ENCODE measurements at regions not wholly inside any gene's neighbourhood (a gene's known extent, or its start where the extent isn't known, plus 50 kb on each side); places are given as distances from the start of the nearest gene placed in this dataset.

- Histone ChIP-seq H3K9ac (ENCODE audit: insufficient read depth, low read depth, low read length) (no peak overlapping the region), H3K4me2 (ENCODE audit: low read depth, low read length) (no peak overlapping the region), H3K4me1 (ENCODE audit: insufficient read depth, low read length) (no peaks in the 10 kb centered on the region), H4K20me1 (ENCODE audit: insufficient read depth, low read length) (no peaks in the 10 kb centered on the region), H3K4me3 (replicated peaks in 1 of 3; ENCODE audit: insufficient read depth in 1 of 3, low read depth in 2 of 3, low read length in 3 of 3) (no peak overlapping the region), H3K27ac (ENCODE audit: extremely low read length, insufficient read depth, low read length) (no peak overlapping the region), H3K79me2 (ENCODE audit: insufficient read depth, low read length) (no peaks in the 10 kb centered on the region), H3K27me3 (ENCODE audit: control insufficient read depth in 1 of 2, insufficient read depth in 2 of 2, low read length in 2 of 2) (no peaks in the 10 kb centered on the region), H3K9me3 (ENCODE audit: low read length) (no peaks in the 10 kb centered on the region), H2AFZ (ENCODE audit: low read length) (no peak overlapping the region), H3K36me3 (replicated peaks in 1 of 2; ENCODE audit: control insufficient read depth in 1 of 2, insufficient read depth in 2 of 2, low read length in 2 of 2) (no peaks in the 10 kb centered on the region)
- DNase-seq (ENCODE audit: low spot score) (no peak), ATAC-seq (no peak), FAIRE-seq (no peak)
- TF ChIP-seq SKI (IDR thresholded peaks at IDR 0.05; ENCODE audit: partially characterized antibody) (no peak), ZNF562 (CRISPR knock-in tag; IDR thresholded peaks at IDR 0.05; ENCODE audit: borderline replicate concordance) (no peak), IKZF4 (CRISPR knock-in tag; IDR thresholded peaks at IDR 0.05; ENCODE audit: borderline replicate concordance, low read depth, not compliant biosample characterization) (no peak), MTF2 (CRISPR knock-in tag; IDR thresholded peaks at IDR 0.05; ENCODE audit: borderline replicate concordance) (no peak), TRIM24 (CRISPR knock-in tag; IDR thresholded peaks at IDR 0.05) (no peak), ZNF703 (CRISPR knock-in tag; IDR thresholded peaks at IDR 0.05; ENCODE audit: borderline replicate concordance) (no peak), ISX (CRISPR knock-in tag; conservative IDR thresholded peaks at IDR 0.05) (no peak), HDAC2 (CRISPR knock-in tag; IDR thresholded peaks at IDR 0.05) (no peak), FOXP1 (IDR thresholded peaks at IDR 0.05) (no peak), FOXP1 (CRISPR knock-in tag; IDR thresholded peaks at IDR 0.05) (no peak), GATA4 (IDR thresholded peaks at IDR 0.05; ENCODE audit: borderline replicate concordance, low read depth) (no peak)
- TF ChIP-seq, protein P1, sequence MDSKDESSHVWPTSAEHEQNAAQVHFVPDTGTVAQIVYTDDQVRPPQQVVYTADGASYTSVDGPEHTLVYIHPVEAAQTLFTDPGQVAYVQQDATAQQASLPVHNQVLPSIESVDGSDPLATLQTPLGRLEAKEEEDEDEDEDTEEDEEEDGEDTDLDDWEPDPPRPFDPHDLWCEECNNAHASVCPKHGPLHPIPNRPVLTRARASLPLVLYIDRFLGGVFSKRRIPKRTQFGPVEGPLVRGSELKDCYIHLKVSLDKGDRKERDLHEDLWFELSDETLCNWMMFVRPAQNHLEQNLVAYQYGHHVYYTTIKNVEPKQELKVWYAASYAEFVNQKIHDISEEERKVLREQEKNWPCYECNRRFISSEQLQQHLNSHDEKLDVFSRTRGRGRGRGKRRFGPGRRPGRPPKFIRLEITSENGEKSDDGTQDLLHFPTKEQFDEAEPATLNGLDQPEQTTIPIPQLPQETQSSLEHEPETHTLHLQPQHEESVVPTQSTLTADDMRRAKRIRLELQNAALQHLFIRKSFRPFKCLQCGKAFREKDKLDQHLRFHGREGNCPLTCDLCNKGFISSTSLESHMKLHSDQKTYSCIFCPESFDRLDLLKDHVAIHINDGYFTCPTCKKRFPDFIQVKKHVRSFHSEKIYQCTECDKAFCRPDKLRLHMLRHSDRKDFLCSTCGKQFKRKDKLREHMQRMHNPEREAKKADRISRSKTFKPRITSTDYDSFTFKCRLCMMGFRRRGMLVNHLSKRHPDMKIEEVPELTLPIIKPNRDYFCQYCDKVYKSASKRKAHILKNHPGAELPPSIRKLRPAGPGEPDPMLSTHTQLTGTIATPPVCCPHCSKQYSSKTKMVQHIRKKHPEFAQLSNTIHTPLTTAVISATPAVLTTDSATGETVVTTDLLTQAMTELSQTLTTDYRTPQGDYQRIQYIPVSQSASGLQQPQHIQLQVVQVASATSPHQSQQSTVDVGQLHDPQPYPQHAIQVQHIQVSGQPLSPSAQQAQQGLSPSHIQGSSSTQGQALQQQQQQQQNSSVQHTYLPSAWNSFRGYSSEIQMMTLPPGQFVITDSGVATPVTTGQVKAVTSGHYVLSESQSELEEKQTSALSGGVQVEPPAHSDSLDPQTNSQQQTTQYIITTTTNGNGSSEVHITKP (CRISPR knock-in tag; IDR thresholded peaks at IDR 0.05; ENCODE audit: low read depth): no peak
- intact Hi-C loops (cut with micrococcal nuclease; ENCODE audit: unreplicated experiment) (no loop called here), in situ Hi-C loops (cut with HindIII; ENCODE audit: extremely low pct_ligation_motif_present, low pct_unique_long_range_greater_than_20kb) (no loop called here)
- WGBS (ENCODE audit: low lambda C conversion rate): 51% methylated on average over 7 of the region's 7 CpGs
- ChIA-PET CTCF (ENCODE audit: low intra/inter-chr PET ratio, low total read pairs) (no interaction called here), POLR2A (no interaction called here)
- BruUV-seq (replicated peaks): no TSS peak
Observed at GRCh38 chr1:177732178-177732577, 237.7 kb downstream of the SEC16B start.

All from HepG2 (cell line).